Ecto neural progenitor cell (in vitro differentiated cells): ENCODE measurements at regions not wholly inside any gene's neighbourhood (a gene's known extent, or its start where the extent isn't known, plus 50 kb on each side); places are given as distances from the start of the nearest gene placed in this dataset.

Experiments
- DNase-seq: peaks from one replicate; pipeline ENCODE4 v3.0.0-alpha.2; 2018; ENCODE audit warnings: low spot score

- no peak for DNase-seq
Observed at GRCh38 chr4:11485926-11486325, 57.2 kb upstream of the HS3ST1 start.

GRCh38 chr4:11484531-11484930 lies 55.8 kb upstream of the HS3ST1 start:
- DNase-seq: no peak

- DNase-seq: no peak
Observed at GRCh38 chr4:11483046-11483445, 54.4 kb upstream of the HS3ST1 start.

GRCh38 chr4:11480683-11481082 lies 52.0 kb upstream of the HS3ST1 start:
- DNase-seq: no peak
